Embryonic facial prominence (tissue), 1 donor: ENCODE measurements at regions not wholly inside any gene's neighbourhood (a gene's known extent, or its start where the extent isn't known, plus 50 kb on each side); places are given as distances from the start of the nearest gene placed in this dataset.

Source experiments
- DNase-seq: peaks from one replicate; pipeline ENCODE4 v3.0.0-alpha.2; 2016; ENCODE audit errors: extremely low spot score

DNA sequence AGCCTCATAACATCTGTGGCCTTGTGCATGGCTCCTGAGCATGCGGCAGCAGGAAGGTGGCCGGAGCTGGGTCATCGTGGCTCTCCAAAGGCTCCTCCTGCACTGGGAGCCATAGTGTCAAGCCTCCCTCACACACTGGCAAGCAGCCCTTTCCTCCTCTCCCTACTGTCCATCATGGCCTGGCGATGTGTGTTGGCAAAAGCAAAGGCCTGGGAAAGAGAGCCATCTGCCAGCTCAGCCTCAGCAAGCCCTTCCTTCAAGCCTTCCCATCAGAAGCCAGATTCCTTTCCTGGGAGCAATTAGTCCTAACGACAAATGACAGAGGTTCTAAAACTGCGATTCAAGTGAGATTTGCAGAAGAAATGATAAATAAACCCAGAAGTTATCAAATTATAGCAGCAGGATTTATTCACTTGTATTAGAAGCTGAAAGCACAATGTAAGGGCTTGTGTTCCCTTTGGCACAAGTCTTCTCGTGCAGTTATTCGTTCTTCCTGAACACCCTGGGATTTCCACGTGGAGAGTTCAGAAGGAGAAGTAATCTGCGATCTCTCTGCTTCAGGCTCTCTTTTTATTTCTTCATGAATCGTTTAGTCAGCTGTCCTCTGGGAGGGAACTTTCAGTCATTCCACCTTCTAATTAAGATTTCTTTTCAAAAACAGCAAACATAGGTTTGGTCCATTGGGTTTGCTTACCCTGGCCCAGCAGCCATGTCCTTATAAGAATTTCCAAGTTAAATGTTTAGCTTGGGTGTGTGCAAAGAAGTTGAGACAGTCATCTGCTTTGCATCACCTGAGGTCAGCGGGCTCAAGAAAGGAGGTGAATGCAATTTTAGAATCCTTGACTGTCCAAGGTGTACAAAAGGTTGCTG lies 110.3 kb upstream of the TMC3 start:
- DNase-seq: no peak

DNA sequence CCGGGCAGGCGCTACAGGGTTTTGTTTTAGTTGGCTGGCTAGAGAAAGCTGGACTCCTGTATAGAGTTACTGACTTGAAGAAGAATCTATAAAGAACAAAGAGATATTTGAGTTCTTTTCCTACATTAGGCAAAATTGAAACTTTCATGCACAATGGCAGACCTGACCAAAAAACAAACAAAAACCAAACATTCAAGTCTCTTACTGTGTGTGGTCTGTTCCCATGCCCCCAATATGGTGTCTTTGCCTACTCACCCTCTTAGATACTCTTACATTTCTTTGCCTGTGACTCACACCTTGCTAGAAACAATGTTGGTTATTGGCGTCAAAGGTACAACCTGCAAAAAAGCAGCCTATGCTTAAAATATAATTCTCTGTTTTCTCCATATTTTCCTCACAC lies 109.5 kb upstream of the TMC3 start:
- no peak for DNase-seq

- no peak for DNase-seq
Measured at GRCh38 chr15:81481346-81481745, 107.3 kb upstream of the TMC3 start.

GRCh38 chr15:81480645-81481053 lies 106.6 kb upstream of the TMC3 start:
- peak; percentile 73 for DNase-seq

GRCh38 chr15:81478354-81478753 lies 104.3 kb upstream of the TMC3 start:
- no peak for DNase-seq

DNA sequence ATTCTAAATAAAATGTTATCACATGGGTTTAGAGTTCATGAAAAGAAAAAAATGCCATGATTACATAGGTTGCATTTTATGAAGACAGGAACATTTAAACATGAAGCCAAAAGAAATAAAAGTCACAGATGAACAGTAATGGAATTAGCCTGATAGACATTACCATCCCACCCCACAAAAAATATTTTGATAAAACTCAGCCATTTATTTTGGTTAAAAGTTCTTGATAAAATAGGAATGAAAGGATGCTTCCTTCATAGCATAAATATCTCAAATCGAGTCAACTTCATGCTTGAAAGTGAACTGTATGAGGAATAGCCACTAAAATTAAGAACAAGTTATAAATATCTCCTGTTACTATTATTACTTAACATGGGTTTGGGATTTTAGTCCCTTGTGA lies 101.9 kb upstream of the TMC3 start:
- no peak for DNase-seq

DNA sequence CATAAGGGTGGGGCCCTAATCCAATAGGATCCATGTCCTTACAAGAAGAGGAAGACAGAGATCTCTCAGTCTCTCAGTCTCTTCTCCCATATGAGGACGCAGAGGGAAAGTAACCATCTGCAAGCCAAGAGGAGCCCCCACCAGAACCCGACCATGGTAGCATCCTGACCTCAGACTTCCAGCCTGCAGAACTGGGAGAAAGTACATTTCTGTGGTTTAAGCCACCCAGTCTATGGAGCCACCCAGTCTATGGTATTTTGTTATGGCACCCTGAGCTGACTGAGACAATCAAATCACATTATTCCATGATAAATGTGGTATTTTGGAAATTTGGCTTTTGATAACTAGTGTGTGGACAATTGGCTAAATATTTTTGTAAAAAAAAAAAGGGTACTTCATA lies 101.5 kb upstream of the TMC3 start:
- no peak for DNase-seq

- no peak for DNase-seq
Measured at GRCh38 chr15:81473946-81474345, 99.9 kb upstream of the TMC3 start.

GRCh38 chr15:81473177-81473576 lies 99.2 kb upstream of the TMC3 start:
- DNase-seq: no peak

DNA sequence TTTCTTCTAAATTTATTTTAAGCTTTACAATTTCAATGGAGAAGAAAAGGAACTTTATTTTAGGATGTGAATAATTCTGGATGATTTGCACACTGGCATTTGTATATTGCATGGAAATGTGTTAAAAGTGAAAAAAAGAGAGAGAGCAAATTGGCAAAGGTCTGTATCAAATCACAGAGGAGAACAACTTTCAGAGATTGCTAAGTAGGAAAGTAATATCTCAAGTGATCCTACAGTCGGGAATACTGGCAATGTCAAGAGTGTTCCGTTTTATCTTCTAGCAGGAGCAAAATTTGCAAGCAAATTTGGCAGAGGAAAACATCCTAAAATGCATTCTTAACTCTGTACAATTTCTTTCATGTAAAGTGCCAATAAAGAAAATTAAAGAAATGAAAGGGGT lies 97.1 kb upstream of the TMC3 start:
- no peak for DNase-seq

GRCh38 chr15:81469154-81469553 lies 95.1 kb upstream of the TMC3 start:
- DNase-seq: no peak

- DNase-seq: no peak
Measured at GRCh38 chr15:81466741-81467140, 92.7 kb upstream of the TMC3 start.

DNA sequence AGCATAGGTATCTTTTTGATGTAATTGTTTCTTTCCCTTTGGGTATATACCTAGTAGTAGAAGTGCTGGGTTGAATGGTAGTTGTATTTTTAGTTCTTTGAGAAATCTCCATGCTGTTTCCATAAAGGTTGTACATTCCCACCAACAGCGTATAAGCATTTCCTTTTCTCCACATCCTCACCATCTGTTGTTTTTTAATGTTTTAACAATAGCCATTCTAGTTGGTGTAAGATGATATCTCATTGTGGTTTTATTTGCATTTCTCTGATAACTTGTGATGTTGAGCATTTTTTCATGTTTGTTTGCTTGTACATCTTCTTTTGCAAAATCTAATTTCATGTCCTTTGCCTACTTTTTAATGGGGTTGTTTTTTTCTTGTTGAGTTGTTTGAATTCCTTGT lies 80.0 kb upstream of the TMC3 start:
- DNase-seq: no peak

GRCh38 chr15:81450721-81451120 lies 76.7 kb upstream of the TMC3 start:
- DNase-seq: no peak

DNA sequence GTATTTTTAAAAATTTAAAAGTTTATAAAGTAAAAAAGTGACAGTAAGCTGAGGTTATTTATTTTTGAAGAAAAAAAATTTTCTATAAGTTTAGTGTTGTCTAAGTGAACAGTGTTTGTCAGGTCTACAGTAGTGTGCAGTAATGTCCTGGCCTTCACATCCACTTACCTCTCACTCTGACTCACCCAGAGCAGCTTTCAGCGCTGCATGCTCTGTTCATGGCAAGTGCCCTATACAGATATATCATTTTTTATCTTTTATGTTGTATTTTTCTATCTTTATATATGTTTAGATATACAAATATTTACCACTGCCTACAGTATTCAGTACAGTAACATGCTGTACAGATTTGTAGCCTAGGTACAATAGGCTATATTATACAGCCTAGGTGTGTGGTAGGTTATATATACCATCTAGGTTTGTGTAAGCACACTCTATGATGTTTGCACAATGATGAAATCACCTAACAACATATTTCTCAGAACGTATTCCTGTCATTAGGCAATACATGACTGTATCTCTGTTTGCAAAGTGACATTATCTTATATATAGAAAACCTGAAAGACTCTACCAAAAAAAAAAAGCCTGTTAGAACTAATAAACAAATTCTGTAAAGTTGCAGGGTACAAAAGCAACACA lies 75.9 kb upstream of the TMC3 start:
- DNase-seq: no peak

DNA sequence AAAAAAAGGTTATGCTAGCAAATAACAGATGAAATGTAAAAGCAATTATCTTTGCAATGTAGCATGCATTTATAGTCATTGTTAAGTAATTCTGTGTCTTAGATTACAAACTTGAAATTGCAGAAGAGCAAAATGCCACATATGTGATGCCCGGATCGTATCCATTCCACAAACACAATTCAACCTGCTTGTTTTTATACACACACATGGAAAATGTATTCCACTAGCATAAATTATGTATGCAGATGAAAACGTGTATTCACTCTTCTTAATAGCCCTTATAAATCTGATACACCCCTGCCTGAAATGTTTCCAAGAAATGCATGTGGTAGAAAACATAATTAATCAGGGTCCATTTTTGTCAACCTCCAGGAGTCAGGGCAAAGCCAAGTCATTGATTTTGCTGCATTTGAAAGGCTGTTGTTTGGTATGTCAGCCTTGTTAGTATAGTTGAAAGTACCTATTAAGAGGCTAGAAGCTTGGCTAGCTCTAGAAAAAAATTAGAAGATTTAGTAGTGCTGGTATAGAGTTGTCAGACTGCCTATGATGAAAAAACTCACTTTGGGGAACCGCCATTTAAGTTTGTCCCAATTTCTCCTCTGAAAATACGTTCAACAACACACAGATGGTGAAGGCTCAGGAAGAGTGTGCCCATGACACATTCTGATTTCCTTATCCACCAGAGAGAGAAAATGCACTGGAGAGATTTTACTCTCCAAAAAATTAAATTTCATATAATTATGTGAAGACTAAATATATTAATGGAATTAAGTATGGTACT lies 69.2 kb upstream of the TMC3 start:
- DNase-seq: no peak

GRCh38 chr15:81442454-81442853 lies 68.4 kb upstream of the TMC3 start:
- no peak for DNase-seq

DNA sequence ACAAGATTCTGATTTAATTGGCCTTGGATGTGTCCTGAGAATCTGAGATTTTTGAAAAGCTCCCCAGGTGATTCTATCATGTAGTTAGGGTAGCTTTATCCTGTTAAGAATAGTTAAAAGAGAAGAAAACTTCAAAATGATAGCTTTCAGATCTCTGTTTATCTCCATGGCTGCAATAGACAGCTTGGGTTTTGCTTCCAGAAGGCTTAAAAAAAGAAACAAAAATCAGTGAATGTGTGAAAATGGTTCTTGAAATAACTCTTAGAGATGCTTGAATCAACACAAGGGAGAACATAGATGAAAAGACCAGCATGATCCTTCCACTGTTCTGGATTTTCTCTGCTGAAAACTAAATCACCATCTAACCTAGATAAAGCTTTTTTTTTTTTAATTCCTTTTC lies 60.8 kb upstream of the TMC3 start:
- DNase-seq: no peak

DNA sequence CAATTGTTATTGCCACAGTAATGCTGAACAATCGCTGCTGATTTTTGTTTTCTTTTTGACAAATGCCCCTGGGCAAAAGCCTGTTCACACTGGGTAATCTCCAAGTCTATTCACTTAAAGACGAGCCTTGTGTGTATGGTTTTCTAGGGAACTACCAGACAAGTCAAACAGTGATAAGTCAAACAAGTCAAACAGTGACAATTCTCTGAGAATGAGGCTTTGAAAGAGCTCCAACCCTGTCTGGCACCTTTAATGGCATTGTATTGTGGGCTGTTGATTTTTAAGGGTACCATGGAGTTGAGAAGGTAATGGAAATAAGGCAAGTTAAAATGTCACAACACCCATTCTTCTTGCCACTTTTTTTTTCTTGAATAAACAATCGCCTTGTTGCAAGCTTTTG lies 59.4 kb upstream of the TMC3 start:
- DNase-seq: no peak

DNA sequence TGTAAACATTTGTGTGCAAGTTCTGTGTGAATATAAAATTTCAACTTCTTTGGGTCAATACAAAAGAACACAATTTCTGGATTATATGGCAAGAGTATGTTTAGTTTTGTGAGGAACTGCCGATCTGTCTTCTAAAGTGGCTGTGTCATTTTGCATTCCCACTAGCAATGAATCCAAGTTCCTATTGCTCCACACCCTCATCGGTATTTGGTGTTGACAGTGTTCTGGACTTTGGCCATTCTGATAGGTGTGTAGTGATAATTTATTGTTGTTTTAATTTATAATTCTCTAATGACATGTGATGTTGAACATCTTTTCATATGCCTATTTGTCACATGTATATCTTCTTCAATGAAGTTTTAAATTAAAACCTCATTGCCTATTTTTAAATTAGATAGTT lies 58.2 kb upstream of the TMC3 start:
- DNase-seq: no peak

DNA sequence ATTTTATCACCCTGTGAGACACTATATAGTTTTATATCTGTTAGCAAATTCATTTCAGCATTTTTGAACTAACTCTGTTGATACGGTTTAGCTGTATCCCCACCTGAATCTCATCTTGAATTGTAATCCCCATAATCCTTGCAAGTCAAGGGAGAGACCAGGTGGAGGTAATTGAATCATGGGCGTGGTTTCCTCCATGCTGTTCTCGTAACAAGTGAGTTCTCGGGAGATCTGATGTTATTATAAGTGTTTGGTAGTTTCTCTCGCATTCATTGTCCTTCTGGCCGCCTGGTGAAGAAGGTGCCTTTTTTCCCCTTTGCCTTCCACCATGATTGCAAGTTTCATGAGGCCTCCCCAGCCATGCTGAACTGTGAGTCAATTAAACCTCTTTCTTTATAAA lies 53.2 kb upstream of the TMC3 start:
- no peak for DNase-seq

DNA sequence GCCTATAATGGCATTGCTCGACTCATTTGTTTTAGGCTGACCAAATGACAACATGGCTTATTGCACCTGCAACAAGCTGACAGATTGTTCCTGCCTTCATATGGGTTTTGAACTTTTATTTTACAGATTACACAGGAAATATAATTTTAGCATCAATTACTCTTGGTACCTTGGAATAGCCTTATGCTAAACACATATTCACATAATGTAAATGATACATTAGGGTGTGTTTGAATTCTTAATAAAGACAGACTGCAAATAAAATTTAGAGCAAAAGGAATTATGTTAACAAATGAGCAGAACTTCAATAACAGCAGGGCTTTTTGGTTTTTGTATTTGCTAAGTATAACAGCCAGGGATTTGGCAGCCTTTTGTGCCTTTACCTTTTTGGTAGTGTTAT lies 51.9 kb upstream of the TMC3 start:
- no peak for DNase-seq
